ENCODE measurements at regions not wholly inside any gene's neighbourhood (a gene's known extent, or its start where the extent isn't known, plus 50 kb on each side); places are given as distances from the start of the nearest gene placed in this dataset.

GRCh38 chr1:67601955-67602354, 83.0 kb upstream of the GADD45A start:
- Histone ChIP-seq H3K27ac (no peak overlapping the region), H3K9me3 (replicated peaks in 1 of 3) (no peaks in the 10 kb centered on the region), H3K4me1 (replicated peaks in 1 of 2) (no peaks in the 10 kb centered on the region), H3K27me3 (no peaks in the 10 kb centered on the region), H3K4me3 (no peak overlapping the region), H3K36me3 (replicated peaks in 1 of 2) (no peaks in the 10 kb centered on the region)
- DNase-seq, result no peak
- intact Hi-C loops (cut with DNase I), result no loop called here
- no peak for TF ChIP-seq POLR2A (IDR thresholded peaks at IDR 0.05)
- WGBS, 4 donors, result 69 to 83% (median 80%) methylated on average over 2 of the region's 2 CpGs

GRCh38 chr1:67604778-67605177, 80.2 kb upstream of the GADD45A start:
- intact Hi-C loops (cut with DNase I), result no loop called here
- Histone ChIP-seq H3K4me3 (no peak overlapping the region), H3K36me3 (replicated peaks in 1 of 2) (no peaks in the 10 kb centered on the region), H3K27me3 (no peaks in the 10 kb centered on the region), H3K9me3 (replicated peaks in 1 of 3) (no peaks in the 10 kb centered on the region), H3K27ac (no peak overlapping the region), H3K4me1 (replicated peaks in 1 of 2) (no peaks in the 10 kb centered on the region)
- TF ChIP-seq CTCF (IDR thresholded peaks at IDR 0.05), result no peak
- no peak for TF ChIP-seq POLR2A (IDR thresholded peaks at IDR 0.05)
- no peak for DNase-seq
- WGBS, 4 donors, result 66 to 76% (median 74%) methylated on average over 5 of the region's 5 CpGs

- intact Hi-C loops (cut with DNase I), result no loop called here
- H3K4me3 ChIP-seq, result no peak overlapping the region
- no peaks in the 10 kb centered on the region for H3K4me1 ChIP-seq (replicated peaks in 1 of 2)
- TF ChIP-seq CTCF (IDR thresholded peaks at IDR 0.05), result no peak
- TF ChIP-seq POLR2A (IDR thresholded peaks at IDR 0.05), result no peak
- DNase-seq, result no peak
- WGBS, 4 donors, result 87 to 94% (median 91%) methylated on average over 7 of the region's 7 CpGs
- no peaks in the 10 kb centered on the region for H3K9me3 ChIP-seq (replicated peaks in 1 of 3)
- no peaks in the 10 kb centered on the region for H3K36me3 ChIP-seq (replicated peaks in 1 of 2)
- no peak overlapping the region for H3K27ac ChIP-seq
- H3K27me3 ChIP-seq, result no peaks in the 10 kb centered on the region
These were observed 79.7 kb upstream of the GADD45A start for GRCh38 chr1:67605209-67605780.

GRCh38 chr1:67607286-67607685, 77.7 kb upstream of the GADD45A start:
- no peak for TF ChIP-seq POLR2A (IDR thresholded peaks at IDR 0.05)
- TF ChIP-seq CTCF (IDR thresholded peaks at IDR 0.05), result no peak
- WGBS, 4 donors, result 80 to 93% (median 84%) methylated on average over 3 to 4 of the region's 4 CpGs

GRCh38 chr1:67607699-67608098, 77.3 kb upstream of the GADD45A start:
- no peak overlapping the region for H3K4me3 ChIP-seq
- DNase-seq, result no peak
- no peaks in the 10 kb centered on the region for H3K4me1 ChIP-seq (replicated peaks in 1 of 2)
- intact Hi-C loops (cut with DNase I), result no loop called here
- H3K27ac ChIP-seq, result no peak overlapping the region
- H3K9me3 ChIP-seq (replicated peaks in 1 of 3), result no peaks in the 10 kb centered on the region
- TF ChIP-seq POLR2A (IDR thresholded peaks at IDR 0.05) (no peak), CTCF (IDR thresholded peaks at IDR 0.05) (no peak)
- H3K36me3 ChIP-seq (replicated peaks in 1 of 2), result no peaks in the 10 kb centered on the region
- H3K27me3 ChIP-seq, result no peaks in the 10 kb centered on the region
- WGBS, 4 donors, result 87 to 95% (median 91%) methylated on average over 6 of the region's 6 CpGs

More at GRCh38 chr1:67607286-67607685, 77.7 kb upstream of the GADD45A start:
- Histone ChIP-seq H3K4me1 (replicated peaks in 1 of 2) (no peaks in the 10 kb centered on the region), H3K36me3 (replicated peaks in 1 of 2) (no peaks in the 10 kb centered on the region), H3K4me3 (no peak overlapping the region), H3K27me3 (no peaks in the 10 kb centered on the region), H3K27ac (no peak overlapping the region), H3K9me3 (replicated peaks in 1 of 3) (no peaks in the 10 kb centered on the region)
- no peak for DNase-seq
- intact Hi-C loops (cut with DNase I), result no loop called here
